ENCODE measurements at regions not wholly inside any gene's neighbourhood (a gene's known extent, or its start where the extent isn't known, plus 50 kb on each side); places are given as distances from the start of the nearest gene placed in this dataset.

- no peak for DNase-seq (ENCODE audit: low read depth)
Measured at GRCh38 chr21:43348170-43348766, 78.7 kb downstream of the SIK1 start.

GRCh38 chr21:43347461-43348169 lies 79.3 kb downstream of the SIK1 start:
- DNase-seq (ENCODE audit: low read depth): no peak

GRCh38 chr21:43346551-43346950 lies 80.4 kb downstream of the SIK1 start:
- DNase-seq (ENCODE audit: low read depth): no peak

GRCh38 chr21:43345746-43346409 lies 81.1 kb downstream of the SIK1 start:
- peak; percentile 60 for DNase-seq (ENCODE audit: low read depth)

- DNase-seq (ENCODE audit: low read depth): no peak
Measured at GRCh38 chr21:43345046-43345745, 81.7 kb downstream of the SIK1 start.

- DNase-seq (ENCODE audit: low read depth): no peak
Measured at GRCh38 chr21:43343992-43344886, 82.7 kb downstream of the SIK1 start.

- DNase-seq (ENCODE audit: low read depth): peak; percentile 62
Measured at GRCh38 chr21:43343095-43343991, 83.6 kb downstream of the SIK1 start.

GRCh38 chr21:43342301-43342881 lies 84.5 kb downstream of the SIK1 start:
- no peak for DNase-seq (ENCODE audit: low read depth)

GRCh38 chr21:43341378-43342161 lies 85.4 kb downstream of the SIK1 start:
- no peak for DNase-seq (ENCODE audit: low read depth)

GRCh38 chr21:43340491-43341377 lies 86.2 kb downstream of the SIK1 start:
- peak; percentile 60 for DNase-seq (ENCODE audit: low read depth)

GRCh38 chr21:43339668-43340067 lies 87.3 kb downstream of the SIK1 start:
- no peak for DNase-seq (ENCODE audit: low read depth)

- DNase-seq (ENCODE audit: low read depth): no peak
Measured at GRCh38 chr21:43338951-43339350, 88.0 kb downstream of the SIK1 start.

GRCh38 chr21:43337901-43338655 lies 88.9 kb downstream of the SIK1 start:
- no peak for DNase-seq (ENCODE audit: low read depth)

GRCh38 chr21:43335119-43335518 lies 91.8 kb downstream of the SIK1 start:
- DNase-seq (ENCODE audit: low read depth): no peak

- no peak for DNase-seq (ENCODE audit: low read depth)
Measured at GRCh38 chr21:43334214-43334958, 92.5 kb downstream of the SIK1 start.

GRCh38 chr21:43333298-43334062 lies 93.5 kb downstream of the SIK1 start:
- peak; percentile 80 for DNase-seq (ENCODE audit: low read depth)

Data from renal cortical epithelial cell (primary cell).